Gastroesophageal sphincter (tissue), 4 donors: ENCODE measurements at regions not wholly inside any gene's neighbourhood (a gene's known extent, or its start where the extent isn't known, plus 50 kb on each side); places are given as distances from the start of the nearest gene placed in this dataset.

Source experiments
- ATAC-seq: fragments of 150-250 bp; one replicate; pipeline ENCODE4 v1.9.1; 2016; ENCODE audit warnings: mild to moderate bottlenecking, moderate library complexity
- H3K27ac ChIP-seq, 4 donors: fragments of 200-600 bp; sonication (generic) in 3 of 4; 1 replicate in 3 of 4; 2 replicates in 1 of 4; pipeline ENCODE4 v1.5.1; 2016 to 2019
- H3K27me3 ChIP-seq: fragments of 200-600 bp; sonication (generic); one replicate; pipeline ENCODE4 v1.5.1; 2019
- H3K36me3 ChIP-seq, 2 donors: fragments of 200-600 bp; sonication (generic); one replicate each; pipeline ENCODE4 v1.5.1; 2019; ENCODE audit warnings: control low read depth in 1 of 2
- H3K4me1 ChIP-seq, 3 donors: fragments of 200-600 bp; sonication (generic); 1 replicate in 2 of 3; 2 replicates in 1 of 3; pipeline ENCODE4 v1.5.1; 2016 to 2019; ENCODE audit warnings: control low read depth in 2 of 3
- H3K4me3 ChIP-seq, 2 donors: fragments of 200-600 bp; sonication (generic); one replicate each; pipeline ENCODE4 v1.5.1; 2019; ENCODE audit warnings: mild to moderate bottlenecking in 1 of 2, moderate library complexity in 1 of 2
- H3K9me3 ChIP-seq, 3 donors: fragments of 200-600 bp; sonication (generic); one replicate each; pipeline ENCODE4 v1.5.1; 2017 to 2019; ENCODE audit warnings: control low read depth in 2 of 3
- EP300 ChIP-seq: sonication (generic); formaldehyde crosslinking; IDR thresholded peaks from one replicate; pipeline ENCODE4 v1.6.1; 2017; ENCODE audit warnings: antibody characterized with exemption, mild to moderate bottlenecking
- POLR2A ChIP-seq, 2 donors: fragments of 450-650 bp; IDR thresholded peaks; one replicate each; pipeline ENCODE4 v1.6.1; 2017; ENCODE audit warnings: antibody characterized with exemption in 2 of 2, mild to moderate bottlenecking in 2 of 2, moderate library complexity in 1 of 2
- POLR2AphosphoS5 ChIP-seq: sonication (generic); formaldehyde crosslinking; IDR thresholded peaks from one replicate; pipeline ENCODE4 v1.6.1; 2017; ENCODE audit warnings: antibody characterized with exemption
- WGBS, 2 donors: methylation state at CpG; one replicate each; pipeline ENCODE4 v1.1.5; 2018; ENCODE audit warnings: low coverage in 1 of 2; 5-methylcytosine and 5-hydroxymethylcytosine counted together
- TF ChIP-seq, protein P1 (sequence below), 4 experiments: fragments of 200-600 bp in 2 of 4; fragments of 450-650 bp in 2 of 4; sonication (generic) in 1 of 4; IDR thresholded peaks; one replicate each; pipeline ENCODE4 v1.5.1; 2017 to 2019; ENCODE audit warnings: antibody characterized with exemption in 4 of 4, mild to moderate bottlenecking in 2 of 4, moderate library complexity in 2 of 4

DNA sequence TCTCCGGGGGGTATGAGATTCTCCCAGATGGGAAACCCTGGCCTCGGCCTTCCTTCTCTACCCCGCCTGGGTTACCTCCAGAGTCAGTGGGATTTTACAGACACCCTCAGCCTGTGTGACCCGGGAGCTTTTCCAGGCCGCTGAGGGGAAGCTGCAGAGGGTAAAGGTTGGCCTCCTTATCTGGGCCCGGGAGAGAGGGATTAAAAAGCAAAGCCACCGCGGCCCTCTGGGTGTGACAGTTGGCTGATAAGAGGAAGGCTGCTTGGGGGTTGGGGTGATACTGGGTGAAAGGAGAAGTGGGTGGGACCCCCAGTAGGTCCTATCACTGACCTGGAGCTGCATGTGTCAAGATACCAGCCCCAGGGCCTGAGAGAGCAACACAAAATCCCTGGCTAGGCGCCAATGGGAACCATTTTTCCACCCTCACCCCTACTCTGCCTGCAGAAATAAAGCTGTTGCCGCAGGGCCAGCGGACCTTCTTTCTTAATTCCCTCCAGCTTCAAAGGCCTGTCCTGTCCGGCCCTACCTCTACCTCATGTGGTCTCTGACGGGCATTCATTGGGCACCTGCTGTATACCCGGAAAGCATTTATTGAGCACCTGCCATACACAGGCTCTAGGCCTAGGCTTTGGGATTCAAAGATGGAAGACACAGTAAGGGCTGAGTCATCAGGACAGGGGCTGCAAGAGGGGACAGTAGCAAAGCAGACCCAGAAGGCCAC lies 77.6 kb upstream of the GSE1 start:
- Histone ChIP-seq H3K27ac (peak overlapping the region in 1 of 4 donors; percentile 12), H3K36me3 (no peaks in the 10 kb centered on the region), H3K4me3 (no peak overlapping the region), H3K9me3 (peaks cover 0 to 13% (median 0%) of the 10 kb centered on the region in 3 donors), H3K4me1 (peaks cover 0 to 30% (median 8%) of the 10 kb centered on the region in 3 donors), H3K27me3 (no peaks in the 10 kb centered on the region)
- ATAC-seq: peak; percentile 14
- TF ChIP-seq POLR2A (IDR thresholded peaks at IDR 0.05) (no peak), EP300 (no peak), POLR2AphosphoS5 (no peak)
- TF ChIP-seq, protein P1, sequence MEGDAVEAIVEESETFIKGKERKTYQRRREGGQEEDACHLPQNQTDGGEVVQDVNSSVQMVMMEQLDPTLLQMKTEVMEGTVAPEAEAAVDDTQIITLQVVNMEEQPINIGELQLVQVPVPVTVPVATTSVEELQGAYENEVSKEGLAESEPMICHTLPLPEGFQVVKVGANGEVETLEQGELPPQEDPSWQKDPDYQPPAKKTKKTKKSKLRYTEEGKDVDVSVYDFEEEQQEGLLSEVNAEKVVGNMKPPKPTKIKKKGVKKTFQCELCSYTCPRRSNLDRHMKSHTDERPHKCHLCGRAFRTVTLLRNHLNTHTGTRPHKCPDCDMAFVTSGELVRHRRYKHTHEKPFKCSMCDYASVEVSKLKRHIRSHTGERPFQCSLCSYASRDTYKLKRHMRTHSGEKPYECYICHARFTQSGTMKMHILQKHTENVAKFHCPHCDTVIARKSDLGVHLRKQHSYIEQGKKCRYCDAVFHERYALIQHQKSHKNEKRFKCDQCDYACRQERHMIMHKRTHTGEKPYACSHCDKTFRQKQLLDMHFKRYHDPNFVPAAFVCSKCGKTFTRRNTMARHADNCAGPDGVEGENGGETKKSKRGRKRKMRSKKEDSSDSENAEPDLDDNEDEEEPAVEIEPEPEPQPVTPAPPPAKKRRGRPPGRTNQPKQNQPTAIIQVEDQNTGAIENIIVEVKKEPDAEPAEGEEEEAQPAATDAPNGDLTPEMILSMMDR (IDR thresholded peaks at IDR 0.05): no peak
- 80% methylated on average over 1 of the region's 14 CpGs; no CpG with 5 or more reads in 1 of the 2 donors for WGBS, 2 donors

GRCh38 chr16:85536073-85536410 lies 77.1 kb upstream of the GSE1 start:
- H3K4me3 ChIP-seq: no peak overlapping the region
- peak; percentile 49 for ATAC-seq
- peaks cover 0 to 30% (median 8%) of the 10 kb centered on the region in 3 donors for H3K4me1 ChIP-seq
- TF ChIP-seq POLR2AphosphoS5 (no peak), EP300 (no peak), POLR2A (IDR thresholded peaks at IDR 0.05) (no peak)
- TF ChIP-seq, protein P1 (IDR thresholded peaks at IDR 0.05): no peak
- H3K27ac ChIP-seq: peak overlapping the region in 2 of 4 donors; percentile 12 to 17
- H3K9me3 ChIP-seq: peaks cover 0 to 13% (median 0%) of the 10 kb centered on the region in 3 donors
- 17% methylated on average over 4 of the region's 6 CpGs; no CpG with 5 or more reads in 1 of the 2 donors for WGBS, 2 donors
- H3K27me3 ChIP-seq: no peaks in the 10 kb centered on the region
- H3K36me3 ChIP-seq: no peaks in the 10 kb centered on the region

GRCh38 chr16:85536411-85537330 lies 76.5 kb upstream of the GSE1 start:
- H3K4me3 ChIP-seq: no peak overlapping the region
- ATAC-seq: no peak
- H3K27me3 ChIP-seq: no peaks in the 10 kb centered on the region
- H3K4me1 ChIP-seq: peaks cover 0 to 36% (median 8%) of the 10 kb centered on the region in 3 donors
- peaks cover 0 to 13% (median 0%) of the 10 kb centered on the region in 3 donors for H3K9me3 ChIP-seq
- H3K36me3 ChIP-seq: no peaks in the 10 kb centered on the region
- peak overlapping the region in 2 of 4 donors; percentile 12 to 17 for H3K27ac ChIP-seq
- TF ChIP-seq POLR2AphosphoS5: no peak
- TF ChIP-seq, protein P1 (IDR thresholded peaks at IDR 0.05): no peak
- TF ChIP-seq EP300: no peak
- TF ChIP-seq POLR2A (IDR thresholded peaks at IDR 0.05): no peak
- WGBS, 2 donors: 83 to 90% methylated on average over 8 to 10 of the region's 30 CpGs

DNA sequence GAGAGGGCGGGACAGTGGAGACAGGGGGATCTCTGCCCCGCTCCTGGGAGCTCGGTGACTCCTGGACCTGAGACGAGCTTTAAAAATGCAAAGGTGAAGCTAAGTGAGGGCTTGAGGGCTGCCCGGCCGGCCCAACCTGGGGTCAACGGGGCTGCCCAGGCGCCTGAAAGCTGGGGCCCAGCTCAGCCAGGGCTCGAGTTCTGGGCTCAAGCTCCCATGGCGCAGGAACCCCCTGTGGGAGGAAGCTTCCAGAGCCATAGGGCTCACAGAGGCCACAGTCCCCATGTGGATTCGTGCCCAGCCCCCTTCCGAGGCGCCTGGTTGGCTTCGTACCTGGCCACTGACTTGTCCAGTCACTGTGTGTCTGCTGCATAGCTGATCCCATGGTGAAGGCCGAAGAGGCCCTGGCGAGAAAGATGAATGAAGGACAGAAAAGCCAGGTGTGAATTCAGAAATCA lies 75.8 kb upstream of the GSE1 start:
- Histone ChIP-seq H3K27ac (no peak overlapping the region), H3K4me3 (no peak overlapping the region), H3K9me3 (peaks cover 0 to 13% (median 0%) of the 10 kb centered on the region in 3 donors), H3K36me3 (no peaks in the 10 kb centered on the region), H3K27me3 (no peaks in the 10 kb centered on the region), H3K4me1 (peaks cover 0 to 43% (median 8%) of the 10 kb centered on the region in 3 donors)
- TF ChIP-seq EP300 (no peak), POLR2AphosphoS5 (no peak), POLR2A (IDR thresholded peaks at IDR 0.05) (no peak)
- TF ChIP-seq, protein P1 (IDR thresholded peaks at IDR 0.05): no peak
- no peak for ATAC-seq
- WGBS, 2 donors: 96 to 100% methylated on average over 1 to 4 of the region's 16 CpGs
